Endothelial cell of umbilical vein (primary cell): ENCODE measurements at regions not wholly inside any gene's neighbourhood (a gene's known extent, or its start where the extent isn't known, plus 50 kb on each side); places are given as distances from the start of the nearest gene placed in this dataset.

ENCODE experiments used
- CTCF ChIP-seq, 2 donors: IDR thresholded peaks; 1 replicate in 1 of 2; 2 replicates in 1 of 2; pipeline ENCODE4 v1.5.1; 2011; ENCODE audit warnings: low read length in 2 of 2, mild to moderate bottlenecking in 2 of 2, moderate library complexity in 2 of 2, control low read depth in 1 of 2, inconsistent platforms in 1 of 2, low read depth in 1 of 2; ENCODE audit not compliant: insufficient read depth in 1 of 2; ENCODE audit errors: extremely low read depth in 1 of 2
- EZH2 ChIP-seq: IDR thresholded peaks from 2 replicates; pipeline ENCODE4 v1.6.1; 2012; ENCODE audit warnings: borderline replicate concordance, low read depth, mild to moderate bottlenecking, moderate library complexity, low read length, inconsistent platforms; ENCODE audit not compliant: severe bottlenecking
- FOS ChIP-seq: IDR thresholded peaks from 2 replicates; pipeline ENCODE4 v1.6.1; 2011; ENCODE audit warnings: mild to moderate bottlenecking, low read length, moderate library complexity, borderline replicate concordance; ENCODE audit not compliant: insufficient read depth
- GATA2 ChIP-seq: IDR thresholded peaks from 2 replicates; pipeline ENCODE4 v1.7.0; 2011; ENCODE audit warnings: low read depth, mild to moderate bottlenecking, moderate library complexity, mixed read lengths, low read length; ENCODE audit not compliant: insufficient read length, insufficient read depth
- JUN ChIP-seq: IDR thresholded peaks from 2 replicates; pipeline ENCODE4 v1.6.1; 2011; ENCODE audit warnings: borderline replicate concordance, low read depth; ENCODE audit not compliant: insufficient read length, insufficient read depth
- MAX ChIP-seq: IDR thresholded peaks from 2 replicates; pipeline ENCODE4 v1.6.1; 2011; ENCODE audit not compliant: insufficient read depth, insufficient read length
- MYC ChIP-seq: IDR thresholded peaks from one replicate; pipeline ENCODE4 v1.6.1; 2011; ENCODE audit warnings: mild to moderate bottlenecking, low read depth, low read length
- POLR2A ChIP-seq: IDR thresholded peaks from 2 replicates; pipeline ENCODE4 v1.6.1; 2012; ENCODE audit warnings: low read depth, mild to moderate bottlenecking, control low read depth, low read length
- POLR2AphosphoS5 ChIP-seq: IDR thresholded peaks from 2 replicates; pipeline ENCODE4 v1.6.1; 2012; ENCODE audit warnings: low read depth, mild to moderate bottlenecking, control low read depth, low read length, moderate library complexity; ENCODE audit not compliant: insufficient read depth

GRCh38 chr1:115182012-115182715 lies 92.9 kb upstream of the TSPAN2 start:
- no peak for TF ChIP-seq POLR2AphosphoS5
- no peak for TF ChIP-seq CTCF (IDR thresholded peaks at IDR 0.05; ENCODE audit: extremely low read depth in 1 of 2, insufficient read depth in 1 of 2, low read depth in 1 of 2, low read length in 2 of 2)
- no peak for TF ChIP-seq MAX
- no peak for TF ChIP-seq EZH2
- no peak for TF ChIP-seq POLR2A
- no peak for TF ChIP-seq MYC
- TF ChIP-seq GATA2: no peak
- no peak for TF ChIP-seq JUN
- TF ChIP-seq FOS: no peak
